ENCODE measurements at regions not wholly inside any gene's neighbourhood (a gene's known extent, or its start where the extent isn't known, plus 50 kb on each side); places are given as distances from the start of the nearest gene placed in this dataset.
"Not testable (repeated sequence)": the region's sequence is repeated elsewhere in the genome, so short reads cannot be mapped to it uniquely, and the experiment has no call there.

DNA sequence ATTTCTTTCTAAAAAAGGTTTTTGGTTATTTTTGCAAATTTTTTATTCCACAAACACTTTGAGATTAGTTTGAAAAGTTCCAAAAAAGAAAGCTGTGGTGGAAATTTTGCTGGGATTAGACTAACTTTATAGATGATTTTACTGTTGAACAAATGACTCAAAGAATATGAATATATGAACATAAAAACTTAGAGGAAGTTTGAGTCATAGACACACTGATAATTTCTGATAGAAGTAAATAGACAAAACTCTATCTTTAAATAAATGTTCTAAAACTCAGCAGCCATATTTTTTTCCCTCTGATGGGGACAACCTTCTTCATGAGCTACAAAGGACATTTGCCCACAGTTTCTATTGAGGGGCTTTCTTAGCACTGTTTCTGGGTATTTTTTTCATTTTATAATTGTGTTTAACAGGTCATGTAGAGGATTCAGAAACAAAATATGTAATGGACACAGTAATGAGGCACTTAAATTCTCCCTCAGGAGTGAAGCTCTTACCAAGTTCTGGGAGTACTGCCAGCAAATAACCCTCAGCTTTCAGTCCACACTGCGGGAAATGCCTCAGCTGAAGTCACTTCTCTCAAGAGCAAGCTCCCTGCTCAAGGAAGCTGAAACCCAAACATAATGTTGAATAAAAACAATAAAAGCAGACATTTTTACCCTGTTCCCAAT, 157.6 kb downstream of the NFKBIZ start:
- H3K4me2 ChIP-seq (ENCODE audit: low read depth, low read length), result no peak overlapping the region
- CTCF ChIA-PET (ENCODE audit: low intra/inter-chr PET ratio, low total read pairs), result no interaction called here

DNA sequence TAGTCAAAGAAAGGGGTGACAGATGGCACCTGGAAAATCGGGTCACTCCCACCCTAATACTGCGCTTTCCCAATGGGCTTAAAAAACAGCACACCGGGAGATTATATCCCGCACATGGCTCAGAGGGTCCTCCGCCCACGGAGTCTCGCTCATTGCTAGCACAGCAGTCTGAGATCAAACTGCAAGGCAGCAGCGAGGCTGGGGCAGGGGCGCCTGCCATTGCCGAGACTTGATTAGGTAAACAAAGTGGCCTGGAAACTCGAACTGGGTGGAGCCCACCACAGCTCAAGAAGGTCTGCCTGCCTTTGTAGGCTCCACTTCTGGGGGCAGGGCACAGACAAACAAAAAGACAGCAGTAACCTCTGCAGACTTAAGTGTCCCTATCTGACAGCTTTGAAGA, 159.1 kb downstream of the NFKBIZ start:
- BruUV-seq (replicated peaks); in situ Hi-C loops (cut with HindIII; ENCODE audit: extremely low pct_ligation_motif_present, low pct_unique_long_range_greater_than_20kb); H2AFZ ChIP-seq (ENCODE audit: low read length); H3K9ac ChIP-seq (ENCODE audit: insufficient read depth, low read depth, low read length); H3K4me3 ChIP-seq (replicated peaks in 1 of 3; ENCODE audit: insufficient read depth in 1 of 3, low read depth in 2 of 3, low read length in 3 of 3); H3K4me1 ChIP-seq (ENCODE audit: insufficient read depth, low read length); H3K4me2 ChIP-seq (ENCODE audit: low read depth, low read length); intact Hi-C loops (cut with micrococcal nuclease; ENCODE audit: unreplicated experiment); H3K9me3 ChIP-seq (ENCODE audit: low read length); H3K27ac ChIP-seq (ENCODE audit: extremely low read length, insufficient read depth, low read length); H3K79me2 ChIP-seq (ENCODE audit: insufficient read depth, low read length); DNase-seq (ENCODE audit: low spot score); FAIRE-seq; H4K20me1 ChIP-seq (ENCODE audit: insufficient read depth, low read length); CTCF ChIA-PET (ENCODE audit: low intra/inter-chr PET ratio, low total read pairs); H3K27me3 ChIP-seq (ENCODE audit: control insufficient read depth in 1 of 2, insufficient read depth in 2 of 2, low read length in 2 of 2); ATAC-seq; H3K36me3 ChIP-seq (replicated peaks in 1 of 2; ENCODE audit: control insufficient read depth in 1 of 2, insufficient read depth in 2 of 2, low read length in 2 of 2); POLR2A ChIA-PET: not testable (repeated sequence)
- 56% methylated on average over 5 of the region's 11 CpGs for WGBS (ENCODE audit: low lambda C conversion rate)

More for the DNA sequence above, 157.6 kb downstream of the NFKBIZ start:
- in situ Hi-C loops (cut with HindIII; ENCODE audit: extremely low pct_ligation_motif_present, low pct_unique_long_range_greater_than_20kb) (no loop called here), intact Hi-C loops (cut with micrococcal nuclease; ENCODE audit: unreplicated experiment) (no loop called here)
- TF ChIP-seq ZNF703 (CRISPR knock-in tag; IDR thresholded peaks at IDR 0.05; ENCODE audit: borderline replicate concordance), result no peak
- TF ChIP-seq, protein P1, sequence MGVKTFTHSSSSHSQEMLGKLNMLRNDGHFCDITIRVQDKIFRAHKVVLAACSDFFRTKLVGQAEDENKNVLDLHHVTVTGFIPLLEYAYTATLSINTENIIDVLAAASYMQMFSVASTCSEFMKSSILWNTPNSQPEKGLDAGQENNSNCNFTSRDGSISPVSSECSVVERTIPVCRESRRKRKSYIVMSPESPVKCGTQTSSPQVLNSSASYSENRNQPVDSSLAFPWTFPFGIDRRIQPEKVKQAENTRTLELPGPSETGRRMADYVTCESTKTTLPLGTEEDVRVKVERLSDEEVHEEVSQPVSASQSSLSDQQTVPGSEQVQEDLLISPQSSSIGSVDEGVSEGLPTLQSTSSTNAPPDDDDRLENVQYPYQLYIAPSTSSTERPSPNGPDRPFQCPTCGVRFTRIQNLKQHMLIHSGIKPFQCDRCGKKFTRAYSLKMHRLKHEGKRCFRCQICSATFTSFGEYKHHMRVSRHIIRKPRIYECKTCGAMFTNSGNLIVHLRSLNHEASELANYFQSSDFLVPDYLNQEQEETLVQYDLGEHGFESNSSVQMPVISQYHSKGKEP (CRISPR knock-in tag; IDR thresholded peaks at IDR 0.05), result no peak
- TF ChIP-seq ZNF567 (CRISPR knock-in tag; IDR thresholded peaks at IDR 0.05; ENCODE audit: borderline replicate concordance), result no peak
- TF ChIP-seq, protein P2, sequence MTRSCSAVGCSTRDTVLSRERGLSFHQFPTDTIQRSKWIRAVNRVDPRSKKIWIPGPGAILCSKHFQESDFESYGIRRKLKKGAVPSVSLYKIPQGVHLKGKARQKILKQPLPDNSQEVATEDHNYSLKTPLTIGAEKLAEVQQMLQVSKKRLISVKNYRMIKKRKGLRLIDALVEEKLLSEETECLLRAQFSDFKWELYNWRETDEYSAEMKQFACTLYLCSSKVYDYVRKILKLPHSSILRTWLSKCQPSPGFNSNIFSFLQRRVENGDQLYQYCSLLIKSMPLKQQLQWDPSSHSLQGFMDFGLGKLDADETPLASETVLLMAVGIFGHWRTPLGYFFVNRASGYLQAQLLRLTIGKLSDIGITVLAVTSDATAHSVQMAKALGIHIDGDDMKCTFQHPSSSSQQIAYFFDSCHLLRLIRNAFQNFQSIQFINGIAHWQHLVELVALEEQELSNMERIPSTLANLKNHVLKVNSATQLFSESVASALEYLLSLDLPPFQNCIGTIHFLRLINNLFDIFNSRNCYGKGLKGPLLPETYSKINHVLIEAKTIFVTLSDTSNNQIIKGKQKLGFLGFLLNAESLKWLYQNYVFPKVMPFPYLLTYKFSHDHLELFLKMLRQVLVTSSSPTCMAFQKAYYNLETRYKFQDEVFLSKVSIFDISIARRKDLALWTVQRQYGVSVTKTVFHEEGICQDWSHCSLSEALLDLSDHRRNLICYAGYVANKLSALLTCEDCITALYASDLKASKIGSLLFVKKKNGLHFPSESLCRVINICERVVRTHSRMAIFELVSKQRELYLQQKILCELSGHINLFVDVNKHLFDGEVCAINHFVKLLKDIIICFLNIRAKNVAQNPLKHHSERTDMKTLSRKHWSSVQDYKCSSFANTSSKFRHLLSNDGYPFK (CRISPR knock-in tag; IDR thresholded peaks at IDR 0.05; ENCODE audit: borderline replicate concordance), result no peak
- TF ChIP-seq BHLHE40 (IDR thresholded peaks at IDR 0.05; ENCODE audit: low read length), result no peak
- no peak for TF ChIP-seq GATAD2A (CRISPR knock-in tag; IDR thresholded peaks at IDR 0.05)
- TF ChIP-seq ZNF24 (IDR thresholded peaks at IDR 0.05), result no peak
- no peak for TF ChIP-seq ZBTB7B (CRISPR knock-in tag; IDR thresholded peaks at IDR 0.05)
- TF ChIP-seq NR2F2 (IDR thresholded peaks at IDR 0.05; ENCODE audit: borderline replicate concordance, low read depth), result no peak
- TF ChIP-seq, protein P3, sequence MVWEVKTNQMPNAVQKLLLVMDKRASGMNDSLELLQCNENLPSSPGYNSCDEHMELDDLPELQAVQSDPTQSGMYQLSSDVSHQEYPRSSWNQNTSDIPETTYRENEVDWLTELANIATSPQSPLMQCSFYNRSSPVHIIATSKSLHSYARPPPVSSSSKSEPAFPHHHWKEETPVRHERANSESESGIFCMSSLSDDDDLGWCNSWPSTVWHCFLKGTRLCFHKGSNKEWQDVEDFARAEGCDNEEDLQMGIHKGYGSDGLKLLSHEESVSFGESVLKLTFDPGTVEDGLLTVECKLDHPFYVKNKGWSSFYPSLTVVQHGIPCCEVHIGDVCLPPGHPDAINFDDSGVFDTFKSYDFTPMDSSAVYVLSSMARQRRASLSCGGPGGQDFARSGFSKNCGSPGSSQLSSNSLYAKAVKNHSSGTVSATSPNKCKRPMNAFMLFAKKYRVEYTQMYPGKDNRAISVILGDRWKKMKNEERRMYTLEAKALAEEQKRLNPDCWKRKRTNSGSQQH (CRISPR knock-in tag; IDR thresholded peaks at IDR 0.05; ENCODE audit: low read depth), result no peak
- no peak for TF ChIP-seq TCF7 (IDR thresholded peaks at IDR 0.05; ENCODE audit: low read depth)
- no peak for TF ChIP-seq ZNF10 (CRISPR knock-in tag; IDR thresholded peaks at IDR 0.05; ENCODE audit: borderline replicate concordance, low read depth)
- TF ChIP-seq ZNF607 (CRISPR knock-in tag; IDR thresholded peaks at IDR 0.05; ENCODE audit: borderline replicate concordance), result no peak
- Histone ChIP-seq H3K79me2 (ENCODE audit: insufficient read depth, low read length) (no peaks in the 10 kb centered on the region), H3K9me3 (ENCODE audit: low read length) (no peaks in the 10 kb centered on the region), H3K9ac (ENCODE audit: insufficient read depth, low read depth, low read length) (no peak overlapping the region), H3K4me3 (replicated peaks in 1 of 3; ENCODE audit: insufficient read depth in 1 of 3, low read depth in 2 of 3, low read length in 3 of 3) (no peak overlapping the region), H3K4me1 (ENCODE audit: insufficient read depth, low read length) (no peaks in the 10 kb centered on the region), H4K20me1 (ENCODE audit: insufficient read depth, low read length) (no peaks in the 10 kb centered on the region), H3K27me3 (ENCODE audit: control insufficient read depth in 1 of 2, insufficient read depth in 2 of 2, low read length in 2 of 2) (no peaks in the 10 kb centered on the region), H2AFZ (ENCODE audit: low read length) (no peak overlapping the region), H3K27ac (ENCODE audit: extremely low read length, insufficient read depth, low read length) (no peak overlapping the region), H3K36me3 (replicated peaks in 1 of 2; ENCODE audit: control insufficient read depth in 1 of 2, insufficient read depth in 2 of 2, low read length in 2 of 2) (no peaks in the 10 kb centered on the region)
- DNase-seq (ENCODE audit: low spot score) (no peak), ATAC-seq (no peak), FAIRE-seq (no peak)
- POLR2A ChIA-PET, result no interaction called here
- BruUV-seq (replicated peaks), result no TSS peak
- WGBS (ENCODE audit: low lambda C conversion rate), result 0% methylated on average over 1 of the region's 1 CpG
